Keratinocyte (primary cell): ENCODE measurements at regions not wholly inside any gene's neighbourhood (a gene's known extent, or its start where the extent isn't known, plus 50 kb on each side); places are given as distances from the start of the nearest gene placed in this dataset.

Experiments used
- DNase-seq: peaks from one replicate; pipeline ENCODE4 v3.0.0-alpha.2; 2011; ENCODE audit warnings: low read depth, missing footprints, low spot score
- FAIRE-seq: peaks from 2 replicates; lab custom pipeline; 2011; peaks lifted over from hg19 to GRCh38; lab: Jason Lieb, UNC
- H2AFZ ChIP-seq: 2 replicates; pipeline ENCODE4 v1.6.0; 2012; ENCODE audit warnings: low read length, control low read depth, inconsistent platforms; ENCODE audit not compliant: control insufficient read depth
- H3K27ac ChIP-seq: 2 replicates; pipeline ENCODE4 v1.5.1; 2011; ENCODE audit warnings: low read length; ENCODE audit not compliant: control insufficient read depth, insufficient read depth
- H3K27me3 ChIP-seq: 3 replicates; pipeline ENCODE4 v1.6.0; 2011; ENCODE audit warnings: low read length; ENCODE audit not compliant: control insufficient read depth, insufficient read depth; ENCODE audit errors: extremely low read depth
- H3K36me3 ChIP-seq, 2 experiments: 2 replicates in 1 of 2; 3 replicates in 1 of 2; pipeline ENCODE4 v1.5.1; 2011; ENCODE audit warnings: low read length in 2 of 2, mild to moderate bottlenecking in 1 of 2; ENCODE audit not compliant: control insufficient read depth in 2 of 2, insufficient read depth in 2 of 2; ENCODE audit errors: extremely low read depth in 1 of 2
- H3K4me1 ChIP-seq: 3 replicates; pipeline ENCODE4 v1.5.1; 2011; ENCODE audit warnings: low read length; ENCODE audit not compliant: control insufficient read depth, insufficient read depth; ENCODE audit errors: extremely low read depth
- H3K4me2 ChIP-seq: 3 replicates; pipeline ENCODE4 v1.6.0; 2011; ENCODE audit warnings: low read depth, low read length; ENCODE audit not compliant: control insufficient read depth, insufficient read depth; ENCODE audit errors: extremely low read depth
- H3K4me3 ChIP-seq, 3 experiments: fragments of 200-600 bp in 1 of 3; sonication (generic) in 1 of 3; 2 replicates in 2 of 3; 3 replicates in 1 of 3; pipeline ENCODE4 v1.5.1; 2011 to 2016; ENCODE audit warnings: low read length in 3 of 3, mild to moderate bottlenecking in 3 of 3, control low read depth in 2 of 3, inconsistent platforms in 1 of 3, low read depth in 1 of 3, mixed read lengths in 1 of 3, mixed run types in 1 of 3, moderate library complexity in 1 of 3; ENCODE audit not compliant: control insufficient read depth in 2 of 3, insufficient read depth in 2 of 3; ENCODE audit errors: extremely low read depth in 1 of 3
- H3K79me2 ChIP-seq: 2 replicates; pipeline ENCODE4 v1.6.0; 2012; ENCODE audit warnings: low read length; ENCODE audit not compliant: control insufficient read depth, insufficient read depth
- H3K9ac ChIP-seq: 3 replicates; pipeline ENCODE4 v1.6.0; 2011; ENCODE audit warnings: low read length; ENCODE audit not compliant: control insufficient read depth, insufficient read depth; ENCODE audit errors: extremely low read depth
- H3K9me1 ChIP-seq: 3 replicates; pipeline ENCODE4 v1.6.0; 2011; ENCODE audit warnings: low read length; ENCODE audit not compliant: control insufficient read depth, insufficient read depth; ENCODE audit errors: extremely low read depth
- H3K9me3 ChIP-seq: 2 replicates; pipeline ENCODE4 v1.5.1; 2012; ENCODE audit warnings: low read depth, low read length; ENCODE audit not compliant: control insufficient read depth
- H4K20me1 ChIP-seq: 3 replicates; pipeline ENCODE4 v1.6.0; 2011; ENCODE audit warnings: low read length; ENCODE audit not compliant: control insufficient read depth, insufficient read depth; ENCODE audit errors: extremely low read depth
- EZH2 ChIP-seq: IDR thresholded peaks from one replicate; pipeline ENCODE4 v1.6.1; 2012; ENCODE audit warnings: inconsistent platforms, mild to moderate bottlenecking, low read length, moderate library complexity
- dilution Hi-C: fragments of 300-500 bp; cut with MboI; formaldehyde crosslinking; loops from one replicate; pipeline ENCODE4 v1.7.0; 2020; ENCODE audit warnings: low sequenced_read_pairs; ENCODE audit not compliant: extremely low pct_ligation_motif_present
- small RNA-seq, 3 experiments: library from RNA; depleted of rRNA; stranded (forward); fragments of <200 nt; gene quantifications; one replicate each; pipeline ENCODE3, GENCODE V24; 2012; ENCODE audit warnings: low read depth in 3 of 3, low replicate concordance in 1 of 3; ENCODE audit not compliant: insufficient read length in 3 of 3
- TF ChIP-seq, protein P1 (sequence below), 3 experiments: IDR thresholded peaks in 1 of 3; conservative IDR thresholded peaks in 1 of 3; optimal IDR thresholded peaks in 1 of 3; 2 replicates in 2 of 3; 3 replicates in 1 of 3; pipeline versions ENCODE3 to v1.5.1; 2011; ENCODE audit warnings: low read length in 3 of 3, mild to moderate bottlenecking in 3 of 3, moderate library complexity in 2 of 3, control low read depth in 1 of 3, inconsistent platforms in 1 of 3; ENCODE audit not compliant: insufficient read depth in 2 of 3; ENCODE audit errors: extremely low read depth in 1 of 3

DNA sequence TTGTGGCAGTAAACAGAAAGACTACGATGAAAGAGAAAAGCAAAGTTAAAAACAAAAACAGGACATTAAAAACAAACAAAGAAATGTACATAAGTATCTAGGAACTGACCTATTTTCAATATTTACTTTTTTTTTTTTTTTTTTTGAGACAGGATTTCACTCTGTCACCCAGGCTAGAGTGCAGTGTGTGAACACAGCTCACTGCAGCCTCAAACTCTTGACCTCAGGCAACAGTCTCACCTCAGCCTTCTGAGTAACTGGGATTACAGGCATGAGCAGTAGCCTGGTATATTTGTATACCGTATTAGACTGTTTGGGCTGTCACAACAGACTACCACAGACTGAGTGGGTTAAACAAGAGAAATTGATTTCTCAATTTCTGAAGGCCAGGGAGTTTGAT is 1189.1 kb downstream of the CDH9 start:
- Histone ChIP-seq H3K36me3 (no peaks in the 10 kb centered on the region), H3K9me3 (peaks cover 2% of the 10 kb centered on the region), H3K79me2 (no peaks in the 10 kb centered on the region), H3K4me2 (no peak overlapping the region), H3K4me1 (no peaks in the 10 kb centered on the region), H3K27ac (no peak overlapping the region), H3K27me3 (no peaks in the 10 kb centered on the region), H3K9me1 (no peaks in the 10 kb centered on the region), H3K9ac (no peak overlapping the region), H2AFZ (no peak overlapping the region), H4K20me1 (no peaks in the 10 kb centered on the region), H3K4me3 (no peak overlapping the region)
- dilution Hi-C loops = no loop called here
- no peak for TF ChIP-seq EZH2
- TF ChIP-seq, protein P1, sequence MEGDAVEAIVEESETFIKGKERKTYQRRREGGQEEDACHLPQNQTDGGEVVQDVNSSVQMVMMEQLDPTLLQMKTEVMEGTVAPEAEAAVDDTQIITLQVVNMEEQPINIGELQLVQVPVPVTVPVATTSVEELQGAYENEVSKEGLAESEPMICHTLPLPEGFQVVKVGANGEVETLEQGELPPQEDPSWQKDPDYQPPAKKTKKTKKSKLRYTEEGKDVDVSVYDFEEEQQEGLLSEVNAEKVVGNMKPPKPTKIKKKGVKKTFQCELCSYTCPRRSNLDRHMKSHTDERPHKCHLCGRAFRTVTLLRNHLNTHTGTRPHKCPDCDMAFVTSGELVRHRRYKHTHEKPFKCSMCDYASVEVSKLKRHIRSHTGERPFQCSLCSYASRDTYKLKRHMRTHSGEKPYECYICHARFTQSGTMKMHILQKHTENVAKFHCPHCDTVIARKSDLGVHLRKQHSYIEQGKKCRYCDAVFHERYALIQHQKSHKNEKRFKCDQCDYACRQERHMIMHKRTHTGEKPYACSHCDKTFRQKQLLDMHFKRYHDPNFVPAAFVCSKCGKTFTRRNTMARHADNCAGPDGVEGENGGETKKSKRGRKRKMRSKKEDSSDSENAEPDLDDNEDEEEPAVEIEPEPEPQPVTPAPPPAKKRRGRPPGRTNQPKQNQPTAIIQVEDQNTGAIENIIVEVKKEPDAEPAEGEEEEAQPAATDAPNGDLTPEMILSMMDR (optimal IDR thresholded peaks at IDR 0.05 in 1 of 3, IDR thresholded peaks at IDR 0.05 in 1 of 3, conservative IDR thresholded peaks at IDR 0.05 in 1 of 3; ENCODE audit: extremely low read depth in 1 of 3, insufficient read depth in 2 of 3, low read length in 3 of 3) = no peak
- DNase-seq (no peak), FAIRE-seq (no peak)

DNA sequence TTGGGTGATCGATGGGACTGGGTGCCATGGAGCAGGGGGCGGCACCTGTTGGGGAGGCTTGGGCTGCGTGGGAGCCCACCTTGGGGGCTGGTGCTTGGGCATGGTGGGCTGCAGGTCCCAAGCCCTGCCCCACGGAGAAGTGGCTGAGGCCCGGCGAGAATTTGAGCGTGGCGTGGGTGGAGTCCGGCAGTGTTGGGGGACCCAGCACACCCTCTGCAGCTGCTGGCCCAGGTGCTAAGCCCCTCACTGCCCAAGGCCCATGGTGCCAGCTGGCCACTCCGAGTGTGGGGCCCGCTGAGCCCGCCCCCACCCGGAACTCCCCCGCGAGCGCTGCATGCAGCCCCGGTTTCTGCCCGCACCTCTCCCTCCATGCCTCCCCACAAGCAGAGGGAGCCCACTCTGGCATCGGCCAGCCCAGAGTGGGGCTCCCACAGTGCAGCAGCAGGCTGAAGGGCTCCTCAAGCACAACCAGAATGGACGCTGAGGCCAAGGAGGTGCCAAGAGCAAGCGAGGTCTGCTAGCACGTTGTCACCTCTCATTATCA is 1178.6 kb upstream of the CDH10 start:
- dilution Hi-C loops = no loop called here
- no peak overlapping the region for H2AFZ ChIP-seq
- H3K9me3 ChIP-seq = peaks cover 2% of the 10 kb centered on the region

More for the DNA sequence above, 1178.6 kb upstream of the CDH10 start:
- no peaks in the 10 kb centered on the region for H4K20me1 ChIP-seq
- no peak for TF ChIP-seq EZH2
- TF ChIP-seq, protein P1 (optimal IDR thresholded peaks at IDR 0.05 in 1 of 3, IDR thresholded peaks at IDR 0.05 in 1 of 3, conservative IDR thresholded peaks at IDR 0.05 in 1 of 3; ENCODE audit: extremely low read depth in 1 of 3, insufficient read depth in 2 of 3, low read length in 3 of 3) = no peak
- H3K27me3 ChIP-seq = no peaks in the 10 kb centered on the region
- H3K36me3 ChIP-seq = no peaks in the 10 kb centered on the region
- FAIRE-seq = no peak
- H3K4me2 ChIP-seq = no peak overlapping the region
- H3K9ac ChIP-seq = no peak overlapping the region
- H3K79me2 ChIP-seq = no peaks in the 10 kb centered on the region
- no peak overlapping the region for H3K4me3 ChIP-seq
- H3K27ac ChIP-seq = no peak overlapping the region
- no peak for DNase-seq
- H3K4me1 ChIP-seq = no peaks in the 10 kb centered on the region
- H3K9me1 ChIP-seq = no peaks in the 10 kb centered on the region

Small RNA genes in the stretch of these regions (small RNA-seq; reads per million reads assigned to genes)
- gene AC113347.2 = 0 reads per million in 3 experiments
- gene AC113347.3 = 0 reads per million in 3 experiments
- 0 reads per million in 3 experiments for gene RNU4-43P
